ENCODE measurements at regions not wholly inside any gene's neighbourhood (a gene's known extent, or its start where the extent isn't known, plus 50 kb on each side); places are given as distances from the start of the nearest gene placed in this dataset.

GRCh38 chr15:67969892-67970291 is 84.2 kb upstream of the PIAS1 start:
- DNase-seq (ENCODE audit: low read depth): no peak
- H3K4me3 ChIP-seq (ENCODE audit: low read depth, low read length): no peak overlapping the region
- TF ChIP-seq CTCF (IDR thresholded peaks at IDR 0.05; ENCODE audit: low read depth, low read length, missing control alignments): no peak
- in situ Hi-C loops (cut with HindIII; ENCODE audit: low sequenced_read_pairs): no loop called here

GRCh38 chr15:67972377-67972776 is 81.7 kb upstream of the PIAS1 start:
- no peak for DNase-seq (ENCODE audit: low read depth)
- no peak overlapping the region for H3K4me3 ChIP-seq (ENCODE audit: low read depth, low read length)
- no peak for TF ChIP-seq CTCF (IDR thresholded peaks at IDR 0.05; ENCODE audit: low read depth, low read length, missing control alignments)
- in situ Hi-C loops (cut with HindIII; ENCODE audit: low sequenced_read_pairs): no loop called here

- no peak overlapping the region for H3K4me3 ChIP-seq (ENCODE audit: low read depth, low read length)
- no peak for DNase-seq (ENCODE audit: low read depth)
- TF ChIP-seq CTCF (IDR thresholded peaks at IDR 0.05; ENCODE audit: low read depth, low read length, missing control alignments): no peak
- in situ Hi-C loops (cut with HindIII; ENCODE audit: low sequenced_read_pairs): no loop called here
Measured at GRCh38 chr15:67973846-67974245, 80.3 kb upstream of the PIAS1 start.

GRCh38 chr15:67976506-67977073 is 77.5 kb upstream of the PIAS1 start:
- no peak for DNase-seq (ENCODE audit: low read depth)
- H3K4me3 ChIP-seq (ENCODE audit: low read depth, low read length): no peak overlapping the region
- in situ Hi-C loops (cut with HindIII; ENCODE audit: low sequenced_read_pairs): no loop called here
- no peak for TF ChIP-seq CTCF (IDR thresholded peaks at IDR 0.05; ENCODE audit: low read depth, low read length, missing control alignments)

GRCh38 chr15:67977414-67978089 is 76.6 kb upstream of the PIAS1 start:
- no peak for DNase-seq (ENCODE audit: low read depth)
- TF ChIP-seq CTCF (IDR thresholded peaks at IDR 0.05; ENCODE audit: low read depth, low read length, missing control alignments): no peak
- H3K4me3 ChIP-seq (ENCODE audit: low read depth, low read length): no peak overlapping the region
- in situ Hi-C loops (cut with HindIII; ENCODE audit: low sequenced_read_pairs): no loop called here

- TF ChIP-seq CTCF (IDR thresholded peaks at IDR 0.05; ENCODE audit: low read depth, low read length, missing control alignments): no peak
- no peak overlapping the region for H3K4me3 ChIP-seq (ENCODE audit: low read depth, low read length)
- DNase-seq (ENCODE audit: low read depth): no peak
- in situ Hi-C loops (cut with HindIII; ENCODE audit: low sequenced_read_pairs): no loop called here
Measured at GRCh38 chr15:67979281-67979680, 74.8 kb upstream of the PIAS1 start.

All from astrocyte of the cerebellum (primary cell).